Endothelial cell of umbilical vein (primary cell): ENCODE measurements at regions not wholly inside any gene's neighbourhood (a gene's known extent, or its start where the extent isn't known, plus 50 kb on each side); places are given as distances from the start of the nearest gene placed in this dataset.

Experiments used
- BruUV-seq: library from RNA; stranded (reverse); fragments of 400-500 nt; replicated peaks from 2 replicates; lab custom pipeline; 2021; lab: Mats Ljungman, UMichigan
- CTCF ChIA-PET: fragments of 300-600, 350-600 bp; sonication (Branson Sonifier 250); formaldehyde crosslinking; loops from one replicate; lab custom pipeline; 2021; ENCODE audit warnings: antibody characterized with exemption, inconsistent platforms; lab: Charles Lee
- POLR2A ChIA-PET: fragments of 300-600, 350-600 bp; sonication (Branson Sonifier 250); formaldehyde crosslinking; loops from one replicate; lab custom pipeline; 2021; ENCODE audit warnings: antibody characterized with exemption, inconsistent platforms; lab: Charles Lee
- DNase-seq: peaks from one replicate; pipeline ENCODE4 v3.0.0-alpha.2; 2011; ENCODE audit warnings: low read depth, low spot score
- FAIRE-seq: peaks from 2 replicates; lab custom pipeline; 2011; peaks lifted over from hg19 to GRCh38; lab: Jason Lieb, UNC
- H2AFZ ChIP-seq: 2 replicates; pipeline ENCODE4 v1.6.0; 2012; ENCODE audit warnings: low read depth, low read length, control low read depth, inconsistent platforms
- H3K27ac ChIP-seq: 2 replicates; pipeline ENCODE4 v1.5.1; 2011; ENCODE audit warnings: low read depth, mild to moderate bottlenecking, control low read depth, low read length, moderate library complexity; ENCODE audit not compliant: insufficient read depth
- H3K27me3 ChIP-seq, 2 experiments: 2 replicates each; pipeline versions ENCODE4 v1.6.0 to v1.6.1; 2011; ENCODE audit warnings: low read length in 2 of 2, mixed read lengths in 1 of 2; ENCODE audit not compliant: control insufficient read depth in 2 of 2, insufficient read depth in 2 of 2
- H3K36me3 ChIP-seq, 2 experiments: 2 replicates in 1 of 2; 3 replicates in 1 of 2; pipeline ENCODE4 v1.5.1; 2011; ENCODE audit warnings: low read length in 2 of 2, mild to moderate bottlenecking in 1 of 2, moderate library complexity in 1 of 2; ENCODE audit not compliant: control insufficient read depth in 2 of 2, insufficient read depth in 2 of 2; ENCODE audit errors: extremely low read depth in 1 of 2
- H3K4me1 ChIP-seq: 3 replicates; pipeline ENCODE4 v1.5.1; 2011; ENCODE audit warnings: mild to moderate bottlenecking, low read length; ENCODE audit not compliant: control insufficient read depth, insufficient read depth; ENCODE audit errors: extremely low read depth
- H3K4me2 ChIP-seq: 2 replicates; pipeline ENCODE4 v1.6.1; 2011; ENCODE audit warnings: low read length, control low read depth, mixed read lengths; ENCODE audit not compliant: insufficient read depth
- H3K4me3 ChIP-seq, 3 experiments: fragments of 200-600 bp in 1 of 3; sonication (generic), shearing (Covaris generic) in 1 of 3; replicated peaks in 1 of 3; 2 replicates each; pipeline ENCODE4 v1.5.1; 2011 to 2016; ENCODE audit warnings: control low read depth in 3 of 3, low read length in 3 of 3, mild to moderate bottlenecking in 2 of 3, inconsistent platforms in 1 of 3, low read depth in 1 of 3, moderate library complexity in 1 of 3; ENCODE audit not compliant: insufficient read depth in 1 of 3
- H3K79me2 ChIP-seq: 2 replicates; pipeline ENCODE4 v1.6.0; 2012; ENCODE audit warnings: low read length, inconsistent platforms; ENCODE audit not compliant: control insufficient read depth, insufficient read depth
- H3K9ac ChIP-seq: replicated peaks from 2 replicates; pipeline ENCODE3; 2011; ENCODE audit warnings: low read length, control low read depth; ENCODE audit not compliant: insufficient read depth; ENCODE audit errors: extremely low read depth
- H3K9me1 ChIP-seq: replicated peaks from 3 replicates; pipeline ENCODE4 v1.6.0; 2011; ENCODE audit warnings: mild to moderate bottlenecking, low read length; ENCODE audit not compliant: control insufficient read depth, insufficient read depth; ENCODE audit errors: extremely low read depth
- H3K9me3 ChIP-seq: replicated peaks from 2 replicates; pipeline ENCODE4 v1.5.1; 2012; ENCODE audit warnings: low read length, inconsistent platforms; ENCODE audit not compliant: control insufficient read depth, insufficient read depth
- H4K20me1 ChIP-seq: replicated peaks from 2 replicates; pipeline ENCODE3; 2011; ENCODE audit warnings: mild to moderate bottlenecking, low read length; ENCODE audit not compliant: control insufficient read depth, insufficient read depth; ENCODE audit errors: extremely low read depth
- CTCF ChIP-seq, 2 donors: IDR thresholded peaks; 1 replicate in 1 of 2; 2 replicates in 1 of 2; pipeline ENCODE4 v1.5.1; 2011; ENCODE audit warnings: low read length in 2 of 2, mild to moderate bottlenecking in 2 of 2, moderate library complexity in 2 of 2, control low read depth in 1 of 2, inconsistent platforms in 1 of 2, low read depth in 1 of 2; ENCODE audit not compliant: insufficient read depth in 1 of 2; ENCODE audit errors: extremely low read depth in 1 of 2
- EZH2 ChIP-seq: IDR thresholded peaks from 2 replicates; pipeline ENCODE4 v1.6.1; 2012; ENCODE audit warnings: borderline replicate concordance, low read depth, mild to moderate bottlenecking, moderate library complexity, low read length, inconsistent platforms; ENCODE audit not compliant: severe bottlenecking
- FOS ChIP-seq: IDR thresholded peaks from 2 replicates; pipeline ENCODE4 v1.6.1; 2011; ENCODE audit warnings: mild to moderate bottlenecking, low read length, moderate library complexity, borderline replicate concordance; ENCODE audit not compliant: insufficient read depth
- GATA2 ChIP-seq: IDR thresholded peaks from 2 replicates; pipeline ENCODE4 v1.7.0; 2011; ENCODE audit warnings: low read depth, mild to moderate bottlenecking, moderate library complexity, mixed read lengths, low read length; ENCODE audit not compliant: insufficient read length, insufficient read depth
- JUN ChIP-seq: IDR thresholded peaks from 2 replicates; pipeline ENCODE4 v1.6.1; 2011; ENCODE audit warnings: borderline replicate concordance, low read depth; ENCODE audit not compliant: insufficient read length, insufficient read depth
- MAX ChIP-seq: IDR thresholded peaks from 2 replicates; pipeline ENCODE4 v1.6.1; 2011; ENCODE audit not compliant: insufficient read depth, insufficient read length
- MYC ChIP-seq: IDR thresholded peaks from one replicate; pipeline ENCODE4 v1.6.1; 2011; ENCODE audit warnings: mild to moderate bottlenecking, low read depth, low read length
- POLR2A ChIP-seq: IDR thresholded peaks from 2 replicates; pipeline ENCODE4 v1.6.1; 2012; ENCODE audit warnings: low read depth, mild to moderate bottlenecking, control low read depth, low read length
- POLR2AphosphoS5 ChIP-seq: IDR thresholded peaks from 2 replicates; pipeline ENCODE4 v1.6.1; 2012; ENCODE audit warnings: low read depth, mild to moderate bottlenecking, control low read depth, low read length, moderate library complexity; ENCODE audit not compliant: insufficient read depth
- dilution Hi-C: fragments of 300-500 bp; cut with MboI; formaldehyde crosslinking; loops from one replicate; pipeline ENCODE4 v1.15.0; 2019; ENCODE audit warnings: low sequenced_read_pairs; ENCODE audit not compliant: extremely low pct_ligation_motif_present
- intact Hi-C: fragments of 100-400 bp; cut with micrococcal nuclease; formaldehyde crosslinking; loops from one replicate; pipeline ENCODE4 v1.10.0; 2022

- Histone ChIP-seq H4K20me1 (no peaks in the 10 kb centered on the region), H3K9ac (no peak overlapping the region), H2AFZ (no peak overlapping the region), H3K4me3 (no peak overlapping the region), H3K9me1 (no peaks in the 10 kb centered on the region), H3K9me3 (no peaks in the 10 kb centered on the region), H3K27me3 (no peaks in the 10 kb centered on the region), H3K79me2 (no peaks in the 10 kb centered on the region), H3K4me1 (no peaks in the 10 kb centered on the region), H3K27ac (no peak overlapping the region), H3K4me2 (no peak overlapping the region), H3K36me3 (no peaks in the 10 kb centered on the region)
- POLR2A ChIA-PET: no interaction called here
- dilution Hi-C loops: no loop called here
- no TSS peak for BruUV-seq
- intact Hi-C loops: no loop called here
- no peak for DNase-seq
- CTCF ChIA-PET: no interaction called here
- FAIRE-seq: no peak
- TF ChIP-seq EZH2 (no peak), FOS (no peak), GATA2 (no peak), MAX (no peak), MYC (no peak), POLR2AphosphoS5 (no peak)
Observed at GRCh38 chr13:90615767-90616166, 731.7 kb upstream of the MIR17HG start.

- dilution Hi-C loops: no loop called here
- no peaks in the 10 kb centered on the region for H3K4me1 ChIP-seq
- POLR2A ChIA-PET: no interaction called here
- intact Hi-C loops: no loop called here
- no peaks in the 10 kb centered on the region for H3K27me3 ChIP-seq
- BruUV-seq: no TSS peak
- no peak for FAIRE-seq
- CTCF ChIA-PET: no interaction called here
- H3K4me2 ChIP-seq: no peak overlapping the region
- no peaks in the 10 kb centered on the region for H3K9me1 ChIP-seq
- H2AFZ ChIP-seq: no peak overlapping the region
- H3K27ac ChIP-seq: no peak overlapping the region
- DNase-seq: no peak
- H3K4me3 ChIP-seq: no peak overlapping the region
- no peaks in the 10 kb centered on the region for H3K79me2 ChIP-seq
- no peaks in the 10 kb centered on the region for H4K20me1 ChIP-seq
- no peaks in the 10 kb centered on the region for H3K9me3 ChIP-seq
- H3K36me3 ChIP-seq: no peaks in the 10 kb centered on the region
- no peak overlapping the region for H3K9ac ChIP-seq
- TF ChIP-seq JUN (no peak), POLR2A (no peak), CTCF (IDR thresholded peaks at IDR 0.05; ENCODE audit: extremely low read depth in 1 of 2, insufficient read depth in 1 of 2, low read depth in 1 of 2, low read length in 2 of 2) (no peak), FOS (no peak), EZH2 (no peak)
Observed at GRCh38 chr13:90618133-90618532, 729.4 kb upstream of the MIR17HG start.
